Esophagus squamous epithelium (tissue), 5 donors: ENCODE measurements at regions not wholly inside any gene's neighbourhood (a gene's known extent, or its start where the extent isn't known, plus 50 kb on each side); places are given as distances from the start of the nearest gene placed in this dataset.

ENCODE experiments used
- DNase-seq: peaks from one replicate; lab custom pipeline; 2025; lab: John Stamatoyannopoulos, UW
- H3K27ac ChIP-seq, 4 donors: fragments of 200-600 bp; sonication (generic); one replicate each; pipeline ENCODE4 v1.5.1; 2016 to 2019; ENCODE audit warnings: mild to moderate bottlenecking in 1 of 4
- H3K27me3 ChIP-seq, 4 donors: fragments of 200-600 bp; sonication (generic); 1 replicate in 3 of 4; 2 replicates in 1 of 4; pipeline versions ENCODE4 v1.5.1 to v1.6.0; 2017 to 2021; ENCODE audit warnings: antibody characterized with exemption in 1 of 4
- H3K36me3 ChIP-seq, 3 donors: fragments of 200-600 bp; sonication (generic); one replicate each; pipeline ENCODE4 v1.5.1; 2016 to 2019
- H3K4me1 ChIP-seq, 3 donors: fragments of 200-600 bp; sonication (generic); one replicate each; pipeline ENCODE4 v1.5.1; 2017 to 2019
- H3K4me3 ChIP-seq, 4 donors: fragments of 200-600 bp; sonication (generic); 1 replicate in 3 of 4; 2 replicates in 1 of 4; pipeline ENCODE4 v1.5.1; 2016 to 2019; ENCODE audit warnings: mild to moderate bottlenecking in 2 of 4, moderate library complexity in 1 of 4
- H3K9me3 ChIP-seq, 3 donors: fragments of 200-600 bp; sonication (generic); one replicate each; pipeline ENCODE4 v1.5.1; 2016 to 2019
- CTCF ChIP-seq, 6 experiments: fragments of 450-650 bp in 4 of 6; fragments of 200-600 bp in 2 of 6; sonication (generic) in 2 of 6; IDR thresholded peaks; one replicate each; pipeline ENCODE4 v1.5.1; 2016 to 2019; ENCODE audit warnings: antibody characterized with exemption in 6 of 6, mild to moderate bottlenecking in 4 of 6, moderate library complexity in 4 of 6
- POLR2A ChIP-seq, 4 donors: fragments of 450-650 bp; IDR thresholded peaks; one replicate each; pipeline ENCODE4 v1.6.1; 2017; ENCODE audit warnings: antibody characterized with exemption in 4 of 4, mild to moderate bottlenecking in 4 of 4, moderate library complexity in 3 of 4
- WGBS, 2 donors: methylation state at CpG; one replicate each; pipeline ENCODE4 v1.1.5; 2018; 5-methylcytosine and 5-hydroxymethylcytosine counted together
- intact Hi-C: fragments of 100-400 bp; cut with DNase I; formaldehyde crosslinking; loops from one replicate; pipeline ENCODE4 v1.15.0; 2022
- donor health status: DM: yes; HTN: yes; CAD: no.

GRCh38 chr1:226473325-226473724, 65.4 kb upstream of the PARP1 start:
- TF ChIP-seq POLR2A (IDR thresholded peaks at IDR 0.05) = no peak
- no peak for TF ChIP-seq CTCF (IDR thresholded peaks at IDR 0.05)
- Histone ChIP-seq H3K4me3 (no peak overlapping the region), H3K36me3 (no peaks in the 10 kb centered on the region), H3K27ac (no peak overlapping the region), H3K27me3 (peaks cover 0 to 6% (median 0%) of the 10 kb centered on the region in 4 donors), H3K4me1 (no peaks in the 10 kb centered on the region), H3K9me3 (no peaks in the 10 kb centered on the region)
- intact Hi-C loops = no loop called here
- no peak for DNase-seq
- 73% methylated on average over 2 of the region's 5 CpGs; no CpG with 5 or more reads in 1 of the 2 donors for WGBS, 2 donors

- 58 to 67% methylated on average over 3 of the region's 3 CpGs for WGBS, 2 donors
- intact Hi-C loops = no loop called here
- Histone ChIP-seq H3K27ac (no peak overlapping the region), H3K27me3 (peaks cover 0 to 6% (median 0%) of the 10 kb centered on the region in 4 donors), H3K9me3 (no peaks in the 10 kb centered on the region), H3K4me3 (no peak overlapping the region), H3K36me3 (no peaks in the 10 kb centered on the region), H3K4me1 (peaks cover 0 to under 1% (median 0%) of the 10 kb centered on the region in 3 donors)
- TF ChIP-seq POLR2A (IDR thresholded peaks at IDR 0.05) = no peak
- no peak for TF ChIP-seq CTCF (IDR thresholded peaks at IDR 0.05)
- no peak for DNase-seq
Measured at GRCh38 chr1:226474041-226474440, 66.1 kb upstream of the PARP1 start.

- Histone ChIP-seq H3K36me3 (no peaks in the 10 kb centered on the region), H3K4me3 (no peak overlapping the region), H3K27me3 (peaks cover 0 to 6% (median 0%) of the 10 kb centered on the region in 4 donors), H3K4me1 (peaks cover 0 to 6% (median 0%) of the 10 kb centered on the region in 3 donors), H3K9me3 (no peaks in the 10 kb centered on the region), H3K27ac (no peak overlapping the region)
- intact Hi-C loops = no loop called here
- DNase-seq = no peak
- 72 to 83% methylated on average over 5 of the region's 5 CpGs for WGBS, 2 donors
- TF ChIP-seq CTCF (IDR thresholded peaks at IDR 0.05) (no peak), POLR2A (IDR thresholded peaks at IDR 0.05) (no peak)
Measured at GRCh38 chr1:226474443-226475141, 66.7 kb upstream of the PARP1 start.

- WGBS, 2 donors = 40 to 47% methylated on average over 2 to 6 of the region's 6 CpGs
- H3K27me3 ChIP-seq = peaks cover 0 to 6% (median 0%) of the 10 kb centered on the region in 4 donors
- no peak overlapping the region for H3K4me3 ChIP-seq
- DNase-seq = no peak
- TF ChIP-seq POLR2A (IDR thresholded peaks at IDR 0.05) = no peak
- TF ChIP-seq CTCF (IDR thresholded peaks at IDR 0.05) = no peak
- H3K27ac ChIP-seq = no peak overlapping the region
- H3K36me3 ChIP-seq = no peaks in the 10 kb centered on the region
- no peaks in the 10 kb centered on the region for H3K9me3 ChIP-seq
- peaks cover 0 to 10% (median 0%) of the 10 kb centered on the region in 3 donors for H3K4me1 ChIP-seq
- intact Hi-C loops = no loop called here
Measured at GRCh38 chr1:226475142-226475511, 67.2 kb upstream of the PARP1 start.

GRCh38 chr1:226476066-226476465, 68.2 kb upstream of the PARP1 start:
- intact Hi-C loops = no loop called here
- Histone ChIP-seq H3K9me3 (no peaks in the 10 kb centered on the region), H3K27me3 (peaks cover 0 to 4% (median 0%) of the 10 kb centered on the region in 4 donors), H3K27ac (no peak overlapping the region), H3K4me3 (no peak overlapping the region), H3K4me1 (peaks cover 0 to 10% (median 0%) of the 10 kb centered on the region in 3 donors), H3K36me3 (no peaks in the 10 kb centered on the region)
- 90 to 94% methylated on average over 1 to 5 of the region's 5 CpGs for WGBS, 2 donors
- DNase-seq = no peak
- TF ChIP-seq POLR2A (IDR thresholded peaks at IDR 0.05) (no peak), CTCF (IDR thresholded peaks at IDR 0.05) (no peak)
